CD14-positive monocyte (primary cell): ENCODE measurements at regions not wholly inside any gene's neighbourhood (a gene's known extent, or its start where the extent isn't known, plus 50 kb on each side); places are given as distances from the start of the nearest gene placed in this dataset.

Source experiments
- DNase-seq, 3 donors: peaks; one replicate each; pipeline ENCODE4 v3.0.0-alpha.2; 2011 to 2022
- H2AFZ ChIP-seq: 2 replicates; pipeline ENCODE4 v1.6.0; 2012; ENCODE audit warnings: mild to moderate bottlenecking, low read depth, low read length, inconsistent platforms; ENCODE audit not compliant: insufficient read depth, poor library complexity, severe bottlenecking
- H3K27ac ChIP-seq, 2 donors: 1 replicate in 1 of 2; 2 replicates in 1 of 2; pipeline ENCODE4 v1.5.1; 2012 to 2013; ENCODE audit warnings: low read length in 2 of 2, control low read depth in 1 of 2, inconsistent platforms in 1 of 2, low read depth in 1 of 2, mild to moderate bottlenecking in 1 of 2
- H3K27me3 ChIP-seq, 2 donors: one replicate each; pipeline versions ENCODE4 v1.6.0 to v1.6.1; 2011 to 2013; ENCODE audit warnings: low read length in 2 of 2; ENCODE audit not compliant: control insufficient read depth in 2 of 2, insufficient read depth in 2 of 2
- H3K36me3 ChIP-seq, 2 donors: replicated peaks in 1 of 2; 1 replicate in 1 of 2; 2 replicates in 1 of 2; pipeline versions ENCODE4 v1.5.1 to v1.6.1; 2012 to 2013; ENCODE audit warnings: low read length in 2 of 2, control low read depth in 1 of 2, inconsistent platforms in 1 of 2, mild to moderate bottlenecking in 1 of 2; ENCODE audit not compliant: insufficient read depth in 2 of 2, control insufficient read depth in 1 of 2
- H3K4me1 ChIP-seq, 2 donors: 1 replicate in 1 of 2; 2 replicates in 1 of 2; pipeline versions ENCODE4 v1.5.1 to v1.6.1; 2012 to 2013; ENCODE audit warnings: low read length in 2 of 2, control low read depth in 1 of 2, inconsistent platforms in 1 of 2, mild to moderate bottlenecking in 1 of 2, moderate library complexity in 1 of 2; ENCODE audit not compliant: insufficient read depth in 2 of 2, control insufficient read depth in 1 of 2
- H3K4me2 ChIP-seq: replicated peaks from 2 replicates; pipeline ENCODE3; 2012; ENCODE audit warnings: low read length, moderate library complexity, mild to moderate bottlenecking; ENCODE audit not compliant: poor library complexity, severe bottlenecking; ENCODE audit errors: extremely low read depth
- H3K4me3 ChIP-seq, 3 experiments: fragments of 200-600 bp in 1 of 3; sonication (generic) in 1 of 3; replicated peaks in 1 of 3; 1 replicate in 2 of 3; 2 replicates in 1 of 3; pipeline ENCODE4 v1.5.1; 2011 to 2013; ENCODE audit warnings: low read length in 3 of 3, mild to moderate bottlenecking in 3 of 3, control low read depth in 2 of 3, low read depth in 2 of 3, inconsistent platforms in 1 of 3, moderate library complexity in 1 of 3
- H3K79me2 ChIP-seq: 2 replicates; pipeline ENCODE4 v1.6.0; 2012; ENCODE audit warnings: mild to moderate bottlenecking, control low read depth, inconsistent platforms, low read length, moderate library complexity; ENCODE audit not compliant: insufficient read depth
- H3K9ac ChIP-seq: 2 replicates; pipeline ENCODE4 v1.6.0; 2017; ENCODE audit warnings: low read length, mild to moderate bottlenecking; ENCODE audit not compliant: insufficient read depth, poor library complexity, severe bottlenecking
- H3K9me3 ChIP-seq, 2 donors: replicated peaks in 1 of 2; 1 replicate in 1 of 2; 2 replicates in 1 of 2; pipeline versions ENCODE4 v1.5.1 to v1.6.1; 2012 to 2013; ENCODE audit warnings: low read length in 2 of 2, control low read depth in 1 of 2; ENCODE audit not compliant: control insufficient read depth in 1 of 2, insufficient read depth in 1 of 2
- H4K20me1 ChIP-seq: 2 replicates; pipeline ENCODE4 v1.6.0; 2012; ENCODE audit warnings: mild to moderate bottlenecking, low read length, control low read depth, moderate library complexity; ENCODE audit not compliant: insufficient read depth
- H3K27ac Mint-ChIP-seq, 7 donors: one replicate each; pipeline ENCODE4 v1.8.0; 2020; ENCODE audit warnings: mild to moderate bottlenecking in 7 of 7, mixed read lengths in 7 of 7, moderate library complexity in 6 of 7, inconsistent platforms in 2 of 7
- H3K27me3 Mint-ChIP-seq, 3 donors: one replicate each; pipeline ENCODE4 v1.8.0; 2021 to 2022; ENCODE audit warnings: low read depth in 3 of 3, mild to moderate bottlenecking in 3 of 3, mixed read lengths in 3 of 3, moderate library complexity in 3 of 3, inconsistent platforms in 1 of 3
- H3K36me3 Mint-ChIP-seq, 2 donors: one replicate each; pipeline ENCODE4 v1.8.0; 2020; ENCODE audit warnings: mixed read lengths in 2 of 2, inconsistent platforms in 1 of 2, mild to moderate bottlenecking in 1 of 2
- H3K4me1 Mint-ChIP-seq: one replicate; pipeline ENCODE4 v1.8.0; 2020; ENCODE audit warnings: mild to moderate bottlenecking, mixed read lengths
- H3K4me3 Mint-ChIP-seq, 2 donors: one replicate each; pipeline ENCODE4 v1.8.0; 2020; ENCODE audit warnings: mild to moderate bottlenecking in 2 of 2, mixed read lengths in 2 of 2, moderate library complexity in 1 of 2
- H3K9me3 Mint-ChIP-seq, 7 donors: one replicate each; pipeline ENCODE4 v1.8.0; 2020 to 2022; ENCODE audit warnings: mixed read lengths in 7 of 7, mild to moderate bottlenecking in 6 of 7, moderate library complexity in 6 of 7, inconsistent platforms in 2 of 7
- CTCF ChIP-seq: fragments of 200-600 bp; IDR thresholded peaks from one replicate; pipeline ENCODE4 v1.8.0; 2022; ENCODE audit warnings: antibody characterized with exemption, mild to moderate bottlenecking
- WGBS: methylation state at CpG from one replicate; pipeline ENCODE4 v1.1.5; 2013; ENCODE audit warnings: missing lambda C conversion rate; ENCODE audit not compliant: insufficient coverage; 5-methylcytosine and 5-hydroxymethylcytosine counted together
- intact Hi-C, 2 donors: fragments of 100-400 bp; cut with micrococcal nuclease; formaldehyde crosslinking; loops; one replicate each; pipeline versions ENCODE4 v1.15.0 to v1.15.1; 2023

- intact Hi-C loops, result no loop called here
- no peak for TF ChIP-seq CTCF
- Histone ChIP-seq H3K9me3 (peaks cover 1 to 6% of the 10 kb centered on the region in 2 donors), H3K9ac (no peak overlapping the region), H3K4me2 (no peak overlapping the region), H2AFZ (no peak overlapping the region), H3K4me1 (no peaks in the 10 kb centered on the region), H4K20me1 (no peaks in the 10 kb centered on the region), H3K79me2 (no peaks in the 10 kb centered on the region), H3K27ac (no peak overlapping the region), H3K4me3 (no peak overlapping the region), H3K27me3 (no peaks in the 10 kb centered on the region), H3K36me3 (no peaks in the 10 kb centered on the region)
- peaks cover 0 to 8% (median 1%) of the 10 kb centered on the region in 7 donors for H3K9me3 Mint-ChIP-seq
- H3K27me3 Mint-ChIP-seq, result no peaks in the 10 kb centered on the region
- no peak overlapping the region for H3K4me3 Mint-ChIP-seq
- DNase-seq, result no peak
- no peaks in the 10 kb centered on the region for H3K36me3 Mint-ChIP-seq
- no peak overlapping the region for H3K27ac Mint-ChIP-seq
- 87% methylated on average over 3 of the region's 5 CpGs for WGBS
- no peaks in the 10 kb centered on the region for H3K4me1 Mint-ChIP-seq
These were observed 1197.6 kb downstream of the AACS start for GRCh38 chr12:126262829-126263228.

DNA sequence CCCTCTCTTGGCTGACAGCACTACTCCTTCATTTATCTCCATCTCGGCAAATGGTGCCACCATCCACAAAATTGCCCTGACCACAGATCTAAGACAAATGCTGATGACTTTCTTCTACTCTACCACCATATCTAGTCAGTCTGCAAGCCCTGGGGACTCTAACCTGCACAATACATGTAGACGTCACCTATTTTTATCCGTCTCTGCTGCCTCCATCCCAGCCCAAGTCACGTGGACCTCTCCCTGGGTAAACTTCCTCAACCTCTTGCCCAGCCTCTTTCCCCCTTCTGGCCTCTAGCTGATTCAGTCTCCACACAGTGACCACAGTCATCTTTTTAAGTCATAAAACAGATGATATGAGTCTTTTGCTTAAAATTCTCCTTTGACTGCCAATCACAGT is 1203.0 kb downstream of the AACS start:
- H3K36me3 ChIP-seq, result no peaks in the 10 kb centered on the region
- no peak overlapping the region for H3K27ac Mint-ChIP-seq
- no peaks in the 10 kb centered on the region for H3K36me3 Mint-ChIP-seq
- no peaks in the 10 kb centered on the region for H4K20me1 ChIP-seq
- no peak overlapping the region for H3K9ac ChIP-seq
- H3K9me3 Mint-ChIP-seq, result peaks cover 0 to 14% (median 4%) of the 10 kb centered on the region in 7 donors
- 90% methylated on average over 1 of the region's 4 CpGs for WGBS
- no peak overlapping the region for H3K4me3 ChIP-seq
- no peaks in the 10 kb centered on the region for H3K27me3 ChIP-seq
- no peaks in the 10 kb centered on the region for H3K4me1 ChIP-seq
- TF ChIP-seq CTCF, result no peak
- H3K4me3 Mint-ChIP-seq, result no peak overlapping the region
- no peaks in the 10 kb centered on the region for H3K79me2 ChIP-seq
- H3K27me3 Mint-ChIP-seq, result no peaks in the 10 kb centered on the region
- intact Hi-C loops, result no loop called here
- no peak for DNase-seq
- no peaks in the 10 kb centered on the region for H3K4me1 Mint-ChIP-seq
- H2AFZ ChIP-seq, result no peak overlapping the region
- peaks cover 0 to 3% of the 10 kb centered on the region in 2 donors for H3K9me3 ChIP-seq
- H3K4me2 ChIP-seq, result no peak overlapping the region
- no peak overlapping the region for H3K27ac ChIP-seq
